Subcutaneous abdominal adipose tissue (tissue), 5 donors: ENCODE measurements at regions not wholly inside any gene's neighbourhood (a gene's known extent, or its start where the extent isn't known, plus 50 kb on each side); places are given as distances from the start of the nearest gene placed in this dataset.

Experiments
- H3K27ac ChIP-seq: one replicate; pipeline ENCODE4 v1.7.0; 2013; ENCODE audit warnings: low read depth, mild to moderate bottlenecking, inconsistent platforms, low read length, moderate library complexity
- H3K27me3 ChIP-seq, 5 donors: one replicate each; pipeline ENCODE4 v1.7.0; 2013; ENCODE audit warnings: low read length in 5 of 5, inconsistent platforms in 1 of 5; ENCODE audit not compliant: control insufficient read depth in 5 of 5, insufficient read depth in 4 of 5
- H3K36me3 ChIP-seq, 5 donors: one replicate each; pipeline ENCODE4 v1.7.0; 2013; ENCODE audit warnings: low read length in 5 of 5; ENCODE audit not compliant: control insufficient read depth in 5 of 5, insufficient read depth in 5 of 5
- H3K4me1 ChIP-seq, 5 donors: one replicate each; pipeline ENCODE4 v1.7.0; 2013; ENCODE audit warnings: low read length in 5 of 5, mild to moderate bottlenecking in 3 of 5, moderate library complexity in 1 of 5; ENCODE audit not compliant: control insufficient read depth in 5 of 5, insufficient read depth in 5 of 5
- H3K4me3 ChIP-seq, 5 donors: one replicate each; pipeline ENCODE4 v1.7.0; 2013; ENCODE audit warnings: low read length in 5 of 5, low read depth in 1 of 5
- H3K9ac ChIP-seq, 5 donors: one replicate each; pipeline ENCODE4 v1.7.0; 2013; ENCODE audit warnings: low read length in 5 of 5, mild to moderate bottlenecking in 4 of 5, moderate library complexity in 3 of 5
- H3K9me3 ChIP-seq, 5 donors: one replicate each; pipeline ENCODE4 v1.7.0; 2013; ENCODE audit warnings: low read length in 5 of 5; ENCODE audit not compliant: control insufficient read depth in 5 of 5
- donor health status: healthy.
- donor health status: healthy.
- donor health status: healthy.
- donor health status: healthy.
- donor health status: healthy.

DNA sequence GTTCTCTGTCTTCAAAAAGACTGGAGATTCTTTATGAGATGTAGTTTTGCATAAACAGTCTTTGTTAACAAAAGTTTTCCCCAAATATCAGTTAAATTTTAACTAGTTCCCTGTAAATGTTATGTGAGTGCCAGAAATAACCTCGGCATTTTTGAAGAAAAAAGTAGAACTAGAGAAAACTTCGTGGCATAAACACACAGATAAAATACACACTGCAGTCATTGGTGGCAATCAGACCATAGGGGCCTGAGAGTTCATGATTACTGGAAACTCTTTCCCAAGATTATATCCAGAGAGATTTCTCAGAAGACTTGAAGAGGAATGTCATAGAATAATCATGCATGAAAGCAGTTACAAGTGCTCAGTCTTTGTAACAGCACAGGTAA, 190.0 kb downstream of the MZT1 start:
- Histone ChIP-seq H3K36me3 (no peaks in the 10 kb centered on the region), H3K9me3 (no peaks in the 10 kb centered on the region), H3K27ac (no peak overlapping the region), H3K4me3 (no peak overlapping the region), H3K9ac (no peak overlapping the region), H3K4me1 (no peaks in the 10 kb centered on the region), H3K27me3 (no peaks in the 10 kb centered on the region)

- no peak overlapping the region for H3K27ac ChIP-seq
- H3K9me3 ChIP-seq: no peaks in the 10 kb centered on the region
- no peak overlapping the region for H3K4me3 ChIP-seq
- no peaks in the 10 kb centered on the region for H3K27me3 ChIP-seq
- no peaks in the 10 kb centered on the region for H3K36me3 ChIP-seq
- no peak overlapping the region for H3K9ac ChIP-seq
- no peaks in the 10 kb centered on the region for H3K4me1 ChIP-seq
Observed at GRCh38 chr13:72536714-72537394, 190.6 kb downstream of the MZT1 start.

DNA sequence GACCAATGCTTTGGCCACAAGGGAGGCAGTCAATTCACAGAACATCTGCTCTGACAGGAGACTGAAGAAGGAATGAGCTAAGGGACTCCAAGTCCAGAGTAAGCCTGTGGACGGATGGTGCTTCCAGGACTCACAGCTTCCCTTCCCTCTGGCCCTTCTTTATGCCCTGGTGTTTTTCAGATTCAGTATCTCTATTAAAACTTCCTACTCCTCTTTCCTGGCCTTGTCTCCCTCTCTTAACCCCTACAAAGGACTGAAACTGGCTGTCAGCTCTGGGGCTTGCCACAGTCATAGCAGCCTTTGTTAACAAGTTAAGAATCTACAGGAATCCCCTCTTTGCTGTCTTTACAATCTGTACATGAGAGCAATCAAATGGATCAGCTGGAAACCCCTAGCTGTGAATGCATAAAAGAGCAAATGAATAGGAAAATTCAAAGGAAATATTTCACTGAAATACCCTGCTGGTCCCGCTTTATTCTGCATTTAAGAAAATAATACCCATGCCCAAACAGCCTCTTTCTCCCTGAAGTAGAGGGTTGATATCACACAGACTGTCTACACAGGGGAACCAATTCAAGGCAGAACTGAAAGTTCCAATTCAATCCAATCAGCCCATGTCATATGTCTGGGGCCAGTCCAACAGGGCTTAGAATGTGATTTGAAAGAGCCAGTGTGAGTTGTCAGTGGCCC, 192.3 kb downstream of the MZT1 start:
- no peaks in the 10 kb centered on the region for H3K36me3 ChIP-seq
- no peak overlapping the region for H3K9ac ChIP-seq
- H3K27ac ChIP-seq: no peak overlapping the region
- H3K4me1 ChIP-seq: no peaks in the 10 kb centered on the region
- no peaks in the 10 kb centered on the region for H3K9me3 ChIP-seq
- H3K27me3 ChIP-seq: no peaks in the 10 kb centered on the region
- H3K4me3 ChIP-seq: no peak overlapping the region

DNA sequence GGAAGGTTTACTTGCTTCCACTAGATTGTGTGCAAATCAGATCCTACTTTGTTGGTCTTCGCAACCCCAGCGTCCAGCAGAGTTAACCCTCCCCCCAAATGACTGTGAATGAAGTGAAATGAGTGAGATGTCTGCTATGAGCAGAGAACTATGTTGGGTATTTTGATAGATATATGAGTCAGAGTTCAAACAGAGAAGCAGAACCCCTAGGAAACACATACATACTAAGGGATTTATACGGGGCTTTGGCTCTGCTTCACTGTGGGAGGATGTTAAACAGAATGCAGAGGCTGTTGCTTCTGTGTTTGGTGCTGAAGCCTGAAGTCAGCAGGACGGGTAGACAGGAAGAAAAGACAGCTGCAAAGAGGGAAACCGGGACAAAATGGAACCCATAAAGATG, 197.0 kb downstream of the MZT1 start:
- no peak overlapping the region for H3K4me3 ChIP-seq
- H3K27me3 ChIP-seq: no peaks in the 10 kb centered on the region
- no peaks in the 10 kb centered on the region for H3K36me3 ChIP-seq
- H3K4me1 ChIP-seq: no peaks in the 10 kb centered on the region
- no peak overlapping the region for H3K27ac ChIP-seq
- no peak overlapping the region for H3K9ac ChIP-seq
- H3K9me3 ChIP-seq: no peaks in the 10 kb centered on the region

DNA sequence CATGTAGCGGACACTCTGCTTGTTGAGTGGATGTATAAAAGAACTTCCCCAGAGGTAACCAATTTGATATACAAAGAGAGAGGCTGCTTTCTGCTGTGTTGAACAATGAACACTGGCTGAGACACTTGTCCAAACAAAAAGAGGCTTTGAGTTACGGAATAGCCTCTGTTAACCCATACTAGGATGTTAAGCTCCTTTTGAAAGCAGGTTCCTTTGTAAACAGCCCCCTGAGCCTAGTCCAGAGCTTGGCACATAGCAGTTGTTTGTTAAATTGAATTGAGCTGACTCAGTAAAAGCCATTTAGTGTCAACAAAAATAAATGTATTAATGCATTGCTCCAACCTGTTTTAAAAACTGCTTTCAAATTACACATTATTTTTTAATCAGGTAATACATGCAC, 200.1 kb downstream of the MZT1 start:
- Histone ChIP-seq H3K9ac (no peak overlapping the region), H3K36me3 (no peaks in the 10 kb centered on the region), H3K4me1 (no peaks in the 10 kb centered on the region), H3K27ac (no peak overlapping the region), H3K27me3 (peaks cover 0 to 5% (median 2%) of the 10 kb centered on the region in 5 donors), H3K9me3 (no peaks in the 10 kb centered on the region), H3K4me3 (no peak overlapping the region)

DNA sequence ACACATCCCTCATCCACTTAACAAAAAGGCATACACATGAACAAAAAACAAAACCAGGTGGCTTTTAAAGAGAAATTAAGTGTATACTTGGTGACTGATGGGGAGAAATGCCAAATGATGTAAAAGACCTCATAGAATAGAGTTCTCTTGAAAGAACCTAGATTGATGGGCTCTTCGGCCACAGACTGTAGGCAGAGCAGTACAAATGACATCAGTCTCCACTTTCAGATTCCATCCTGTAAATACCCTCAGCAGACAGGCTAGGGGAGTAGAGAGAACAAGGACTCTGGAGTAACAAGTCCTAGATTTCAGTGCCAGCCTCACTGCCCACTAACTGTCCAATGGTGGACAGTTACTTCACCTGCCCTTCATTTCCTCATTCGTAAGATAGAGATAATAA, 203.8 kb downstream of the MZT1 start:
- Histone ChIP-seq H3K4me1 (no peaks in the 10 kb centered on the region), H3K27ac (no peak overlapping the region), H3K36me3 (no peaks in the 10 kb centered on the region), H3K4me3 (no peak overlapping the region), H3K9me3 (no peaks in the 10 kb centered on the region), H3K27me3 (peaks cover 0 to 5% (median 3%) of the 10 kb centered on the region in 5 donors), H3K9ac (no peak overlapping the region)

DNA sequence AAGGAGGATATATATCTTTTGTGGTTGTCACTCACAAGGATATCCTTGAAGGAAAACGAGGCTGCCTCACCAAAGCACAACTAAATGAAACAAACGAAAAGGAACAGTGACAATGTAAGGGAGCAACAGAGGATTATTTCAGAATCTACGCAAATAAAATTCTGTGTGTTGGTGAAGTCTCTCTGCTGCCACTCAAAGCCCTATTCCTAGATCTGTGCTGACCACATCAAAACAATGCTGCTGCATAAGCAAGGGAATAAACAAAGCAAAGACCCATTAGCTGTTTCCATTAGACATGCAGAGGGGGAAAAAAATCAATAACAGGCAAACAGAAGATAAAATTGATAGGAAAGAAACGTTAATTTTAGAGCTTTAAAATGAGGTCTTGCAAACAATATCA, 204.4 kb downstream of the MZT1 start:
- H3K27ac ChIP-seq: no peak overlapping the region

DNA sequence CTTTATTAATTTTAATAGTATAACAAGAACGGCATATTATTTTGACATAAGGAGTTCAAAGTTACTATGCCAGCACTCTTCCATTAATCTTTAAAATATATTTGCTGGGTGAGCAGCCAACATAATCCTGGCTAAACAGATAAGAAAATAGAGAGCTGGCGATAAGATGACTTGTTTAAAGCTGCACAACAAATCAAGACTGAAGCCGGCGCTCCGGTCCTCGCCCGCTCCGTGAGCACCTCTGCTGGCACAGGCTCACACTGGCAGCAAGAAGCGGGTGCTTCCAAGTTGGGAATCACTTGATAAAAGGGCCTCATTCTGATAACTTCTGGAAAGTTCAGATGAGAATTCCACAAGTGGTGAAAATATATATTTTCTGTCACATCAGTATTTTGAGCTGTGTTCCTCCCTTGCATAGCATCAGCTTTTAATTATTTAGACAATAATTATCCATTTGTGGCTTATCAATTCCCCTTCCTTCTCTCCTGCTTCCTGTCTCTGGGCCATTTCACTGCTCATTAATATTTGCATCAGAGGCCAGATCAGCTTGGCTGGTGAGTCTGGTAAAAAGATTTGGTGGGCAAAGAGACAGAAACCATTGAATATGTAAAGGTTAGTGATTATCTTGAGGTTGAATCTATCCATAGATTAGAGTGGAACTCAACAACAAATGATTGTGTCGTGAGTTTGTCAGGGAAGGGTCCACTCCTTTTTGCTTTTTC, 205.3 kb downstream of the MZT1 start:
- Histone ChIP-seq H3K4me3 (no peak overlapping the region), H3K36me3 (no peaks in the 10 kb centered on the region), H3K27me3 (peaks cover 0 to 5% (median 3%) of the 10 kb centered on the region in 5 donors), H3K9me3 (no peaks in the 10 kb centered on the region), H3K4me1 (no peaks in the 10 kb centered on the region), H3K27ac (no peak overlapping the region), H3K9ac (no peak overlapping the region)

More for the DNA sequence above, 204.4 kb downstream of the MZT1 start:
- Histone ChIP-seq H3K9ac (no peak overlapping the region), H3K27me3 (peaks cover 0 to 5% (median 3%) of the 10 kb centered on the region in 5 donors), H3K9me3 (no peaks in the 10 kb centered on the region), H3K36me3 (no peaks in the 10 kb centered on the region), H3K4me3 (no peak overlapping the region), H3K4me1 (no peaks in the 10 kb centered on the region)

DNA sequence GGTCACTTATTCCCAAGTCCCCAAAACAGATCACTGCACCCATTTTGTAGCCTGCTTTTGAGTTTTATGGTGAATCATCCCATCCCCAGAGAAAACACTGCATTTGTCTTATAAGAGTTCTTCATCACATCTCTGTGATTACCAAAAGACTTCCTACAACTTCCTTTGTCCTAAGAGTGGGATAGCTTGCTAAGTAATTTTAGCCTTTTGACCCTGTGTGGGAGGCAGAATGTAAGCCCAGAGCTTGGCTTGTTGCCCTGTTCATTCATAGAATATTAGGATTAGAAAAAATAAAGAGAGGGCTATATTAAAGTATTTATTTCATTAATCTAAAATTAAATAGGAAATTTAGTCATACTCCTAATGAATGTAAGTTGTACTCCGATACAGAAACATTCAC, 213.3 kb downstream of the MZT1 start:
- H3K4me3 ChIP-seq: no peak overlapping the region
- H3K27me3 ChIP-seq: no peaks in the 10 kb centered on the region
- no peaks in the 10 kb centered on the region for H3K4me1 ChIP-seq
- no peaks in the 10 kb centered on the region for H3K9me3 ChIP-seq
- H3K9ac ChIP-seq: no peak overlapping the region
- no peak overlapping the region for H3K27ac ChIP-seq
- no peaks in the 10 kb centered on the region for H3K36me3 ChIP-seq

- no peak overlapping the region for H3K27ac ChIP-seq
- no peaks in the 10 kb centered on the region for H3K36me3 ChIP-seq
- no peaks in the 10 kb centered on the region for H3K27me3 ChIP-seq
- H3K4me1 ChIP-seq: no peaks in the 10 kb centered on the region
- no peak overlapping the region for H3K9ac ChIP-seq
- peak overlapping the region in 1 of 5 donors; percentile 19 for H3K4me3 ChIP-seq
- no peaks in the 10 kb centered on the region for H3K9me3 ChIP-seq
Observed at GRCh38 chr13:72508392-72508791, 219.0 kb downstream of the MZT1 start.
